Activated CD4-positive, alpha-beta T cell treated with anti-CD3 and anti-CD28 coated beads for 4 hours (primary cell): ENCODE measurements at regions not wholly inside any gene's neighbourhood (a gene's known extent, or its start where the extent isn't known, plus 50 kb on each side); places are given as distances from the start of the nearest gene placed in this dataset.

Experiments used
- DNase-seq, 2 donors: peaks; one replicate each; pipeline ENCODE4 v3.0.0-alpha.2; 2020

DNA sequence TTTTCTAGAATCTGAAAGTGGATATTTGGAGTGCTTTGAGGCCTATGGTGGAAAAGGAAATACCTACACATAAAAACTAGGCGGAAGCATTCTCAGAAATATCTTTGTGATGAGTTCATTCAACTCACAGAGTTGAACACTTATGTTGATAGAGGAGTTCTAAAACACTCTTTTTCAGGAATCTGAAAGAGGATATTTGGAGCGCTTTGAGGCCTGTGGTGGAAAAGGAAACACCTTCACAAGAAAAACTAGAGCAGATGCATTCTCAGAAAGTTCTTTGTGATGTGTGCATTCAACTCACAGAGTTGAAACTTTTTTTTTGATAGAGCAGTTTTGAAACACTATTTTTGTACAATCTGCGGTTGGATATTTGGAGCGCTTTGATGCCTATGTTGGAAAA lies 1250.0 kb upstream of the DEFB115 start:
- peak in 1 of 2 donors; percentile 2 for DNase-seq
